ENCODE measurements at regions not wholly inside any gene's neighbourhood (a gene's known extent, or its start where the extent isn't known, plus 50 kb on each side); places are given as distances from the start of the nearest gene placed in this dataset.

DNA sequence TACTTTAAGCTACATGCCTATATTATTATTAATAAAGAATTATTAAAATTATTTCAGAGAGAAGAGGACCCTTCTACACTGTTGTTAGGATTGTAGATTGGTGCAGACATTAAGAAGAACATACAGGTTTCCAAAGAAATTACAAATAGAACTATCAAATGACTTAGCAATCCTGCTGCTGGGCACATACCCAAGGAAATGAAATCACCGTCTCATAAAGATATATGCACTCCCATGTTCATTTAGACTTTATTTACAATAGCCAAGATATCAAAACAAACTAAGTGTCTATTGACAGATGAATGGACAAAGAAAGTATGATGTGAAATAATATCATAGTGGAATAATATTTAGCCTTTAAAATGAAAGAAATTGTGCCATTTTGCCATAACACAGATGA, 687.7 kb upstream of the POU3F2 start:
- DNase-seq (ENCODE audit: low read depth) = no peak

GRCh38 chr6:98156580-98156979, 677.8 kb upstream of the POU3F2 start:
- DNase-seq (ENCODE audit: low read depth) = no peak

- no peak for DNase-seq (ENCODE audit: low read depth)
These were observed 654.8 kb upstream of the POU3F2 start for GRCh38 chr6:98179606-98180005.

- no peak for DNase-seq (ENCODE audit: low read depth)
These were observed 634.3 kb upstream of the POU3F2 start for GRCh38 chr6:98200084-98200483.

DNA sequence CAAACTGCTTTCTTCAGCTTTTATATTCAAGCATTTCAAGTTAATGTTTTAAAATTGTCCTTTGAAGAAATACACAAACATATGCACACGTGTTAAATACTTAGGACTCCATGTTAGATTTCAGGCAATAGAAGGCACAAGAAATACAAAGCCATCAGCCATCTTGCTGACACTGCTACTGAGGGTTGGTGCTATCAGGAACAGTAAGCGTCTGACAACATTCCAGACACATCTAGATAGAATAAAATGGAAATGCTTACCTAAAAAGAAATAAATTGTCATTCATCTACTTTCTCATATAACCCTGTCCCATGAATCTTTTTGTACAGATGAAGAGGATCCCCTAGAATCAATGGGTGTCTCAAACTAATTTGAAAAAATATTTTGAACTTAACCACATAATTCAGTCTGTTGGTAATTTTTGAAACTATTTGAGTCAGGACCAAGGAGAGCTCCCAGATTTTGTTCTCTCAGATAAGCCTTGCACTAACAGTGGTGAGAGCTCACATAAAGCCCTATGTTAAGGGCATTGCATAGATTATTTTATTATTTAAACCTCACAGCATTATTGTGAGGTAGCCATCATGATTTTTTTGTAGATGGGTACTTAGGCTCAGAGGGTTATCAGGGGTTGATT, 631.1 kb upstream of the POU3F2 start:
- DNase-seq (ENCODE audit: low read depth) = no peak

- no peak for DNase-seq (ENCODE audit: low read depth)
These were observed 621.9 kb upstream of the POU3F2 start for GRCh38 chr6:98212468-98212867.

DNA sequence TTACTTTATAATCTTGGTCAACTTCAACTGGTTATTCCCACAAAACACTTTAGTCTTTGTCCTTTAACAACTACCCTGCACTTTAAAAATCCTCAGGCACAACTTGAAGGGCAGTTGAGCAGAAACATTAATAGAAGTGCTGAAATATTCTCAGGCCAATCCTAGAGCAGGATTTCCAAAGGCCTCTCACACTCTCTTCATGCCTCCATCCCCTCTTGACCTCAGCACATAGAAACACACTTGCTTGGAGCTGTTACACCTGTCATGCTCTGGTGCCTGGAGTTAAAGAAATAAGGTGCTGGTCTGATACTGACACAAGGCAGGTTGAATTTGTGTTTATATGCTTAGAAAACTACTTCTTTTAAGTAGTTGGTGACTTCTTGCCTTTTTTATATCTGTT, 618.8 kb upstream of the POU3F2 start:
- no peak for DNase-seq (ENCODE audit: low read depth)

DNA sequence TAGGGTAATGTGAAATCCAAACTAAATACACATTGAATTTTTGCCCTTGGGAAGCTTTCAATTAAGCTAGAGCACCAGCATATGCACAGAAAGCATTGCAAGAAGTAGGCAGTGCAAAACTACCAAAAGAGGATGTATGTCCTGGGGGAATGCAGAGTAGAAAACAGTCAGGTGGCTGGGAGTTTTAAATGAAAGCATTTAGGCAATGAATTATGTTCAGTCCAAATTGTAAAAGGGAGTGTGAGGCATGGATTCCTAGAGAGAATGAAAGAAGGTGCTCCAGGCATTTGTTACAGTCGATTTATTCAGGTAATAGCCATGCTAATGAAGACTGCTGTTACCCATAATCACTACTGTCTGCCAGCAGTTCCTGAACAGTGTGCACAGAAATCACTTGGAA, 604.1 kb upstream of the POU3F2 start:
- no peak for DNase-seq (ENCODE audit: low read depth)

DNA sequence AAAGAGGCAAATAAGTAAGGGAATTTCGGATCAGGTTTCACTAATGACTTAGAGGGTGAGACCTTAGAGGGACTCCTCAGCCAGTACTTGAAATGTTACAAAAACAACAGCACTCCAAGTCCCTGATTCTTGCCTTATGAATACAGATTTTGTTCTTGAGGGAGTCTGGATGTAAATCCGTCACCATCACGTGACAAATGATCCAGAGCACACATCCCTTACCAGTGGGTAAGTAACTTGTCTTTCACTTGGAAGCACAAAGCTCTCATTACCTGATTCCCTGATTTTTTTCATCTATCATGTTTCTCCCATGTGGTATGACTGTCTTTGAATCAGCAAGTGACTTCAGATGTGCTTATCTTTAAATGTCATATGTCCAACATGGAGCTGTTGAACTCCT, 595.3 kb upstream of the POU3F2 start:
- DNase-seq (ENCODE audit: low read depth) = no peak

- no peak for DNase-seq (ENCODE audit: low read depth)
These were observed 592.7 kb upstream of the POU3F2 start for GRCh38 chr6:98241630-98242029.

- no peak for DNase-seq (ENCODE audit: low read depth)
These were observed 579.8 kb upstream of the POU3F2 start for GRCh38 chr6:98254624-98255023.

DNA sequence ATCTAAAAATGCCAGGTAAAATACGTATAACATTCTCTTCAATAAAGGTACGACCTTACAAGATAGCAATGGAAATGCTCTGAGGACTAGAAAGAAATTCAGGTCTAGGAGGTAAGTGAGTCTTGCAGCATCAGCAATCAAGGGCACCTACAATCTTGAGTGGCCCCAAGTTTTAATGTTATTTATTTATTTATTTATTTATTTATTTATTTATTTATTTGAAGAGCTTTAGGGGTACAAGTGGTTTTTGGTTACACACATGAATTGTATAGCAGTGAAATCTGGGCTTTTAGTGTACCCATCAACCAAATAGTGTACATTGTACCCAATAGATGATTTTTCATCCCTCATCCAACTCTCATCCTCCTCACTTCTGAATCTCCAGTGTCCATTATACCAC, 574.0 kb upstream of the POU3F2 start:
- no peak for DNase-seq (ENCODE audit: low read depth)

- no peak for DNase-seq (ENCODE audit: low read depth)
These were observed 562.3 kb upstream of the POU3F2 start for GRCh38 chr6:98272060-98272459.

DNA sequence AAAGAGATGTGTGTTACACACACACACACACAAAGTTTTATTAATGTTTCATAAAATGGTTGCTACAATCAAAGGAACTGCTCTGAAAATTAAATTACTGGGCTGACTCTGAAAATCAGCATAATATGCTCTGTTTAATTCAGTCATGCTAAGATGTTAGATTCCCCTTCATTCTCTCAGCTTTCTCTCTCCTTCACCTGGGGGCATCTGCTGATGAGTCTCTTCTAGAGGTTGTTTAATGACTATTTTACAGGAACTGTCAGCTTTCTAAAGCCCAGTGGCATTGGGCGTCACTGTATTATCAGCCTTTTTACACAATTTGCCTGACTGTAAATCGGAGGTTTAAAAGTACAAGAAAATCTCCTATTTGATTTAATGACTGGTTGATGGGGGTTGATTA, 559.7 kb upstream of the POU3F2 start:
- no peak for DNase-seq (ENCODE audit: low read depth)

- no peak for DNase-seq (ENCODE audit: low read depth)
These were observed 553.9 kb upstream of the POU3F2 start for GRCh38 chr6:98280492-98280891.

GRCh38 chr6:98286620-98287019, 547.8 kb upstream of the POU3F2 start:
- DNase-seq (ENCODE audit: low read depth) = no peak

DNA sequence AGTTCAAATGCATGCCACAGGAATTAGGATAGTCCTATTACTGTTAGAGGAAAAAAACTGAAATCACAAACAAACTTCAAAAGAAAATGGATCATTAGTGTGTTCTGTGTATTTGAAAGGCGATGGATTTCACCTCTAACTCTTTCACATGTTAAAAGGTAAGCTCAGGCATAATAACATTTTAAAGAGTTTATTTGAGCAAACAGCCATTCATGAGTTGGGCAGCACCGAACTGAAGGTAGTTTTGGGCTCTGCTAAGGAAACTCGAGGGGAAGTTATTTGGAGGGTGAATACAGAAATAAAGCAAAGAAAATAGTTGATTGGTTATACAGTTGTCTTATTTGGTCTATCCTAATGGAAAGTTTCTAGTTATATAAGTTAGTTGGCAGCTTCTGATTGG, 546.5 kb upstream of the POU3F2 start:
- DNase-seq (ENCODE audit: low read depth) = no peak

- no peak for DNase-seq (ENCODE audit: low read depth)
These were observed 541.6 kb upstream of the POU3F2 start for GRCh38 chr6:98292810-98293209.

GRCh38 chr6:98295515-98296175, 538.7 kb upstream of the POU3F2 start:
- no peak for DNase-seq (ENCODE audit: low read depth)

- no peak for DNase-seq (ENCODE audit: low read depth)
These were observed 525.8 kb upstream of the POU3F2 start for GRCh38 chr6:98308564-98308963.

- no peak for DNase-seq (ENCODE audit: low read depth)
These were observed 523.9 kb upstream of the POU3F2 start for GRCh38 chr6:98310443-98310842.

- no peak for DNase-seq (ENCODE audit: low read depth)
These were observed 510.8 kb upstream of the POU3F2 start for GRCh38 chr6:98323605-98324004.

GRCh38 chr6:98324446-98324845, 509.9 kb upstream of the POU3F2 start:
- no peak for DNase-seq (ENCODE audit: low read depth)

DNA sequence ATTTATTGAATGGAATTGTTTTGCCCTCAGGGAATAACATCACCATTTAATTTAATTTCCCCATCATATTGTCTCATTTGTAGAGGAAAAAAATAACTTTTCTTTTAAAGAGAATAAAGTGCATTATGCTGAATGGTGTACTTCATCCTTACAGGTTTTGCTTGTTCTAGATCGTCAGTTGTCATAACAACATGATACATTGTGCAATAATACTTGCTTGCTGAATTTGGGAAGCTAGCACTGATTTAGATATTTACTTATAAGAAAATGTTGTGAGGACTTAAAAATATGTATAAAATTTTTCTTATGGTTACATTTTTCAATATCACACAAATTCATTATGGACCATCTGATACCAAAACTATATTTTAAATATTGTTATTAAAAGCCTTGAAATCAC, 509.0 kb upstream of the POU3F2 start:
- no peak for DNase-seq (ENCODE audit: low read depth)
